K562 (cell line): ENCODE measurements at regions not wholly inside any gene's neighbourhood (a gene's known extent, or its start where the extent isn't known, plus 50 kb on each side); places are given as distances from the start of the nearest gene placed in this dataset.

ENCODE experiments used
- POLR2H ChIP-seq: IDR thresholded peaks from 2 replicates; pipeline ENCODE4 v1.6.1; 2016; ENCODE audit warnings: missing genetic modification characterization, low read depth, mild to moderate bottlenecking, control low read depth, missing compliant biosample characterization, moderate library complexity
- RAD21 ChIP-seq, 2 experiments: fragments of 250-450 bp in 1 of 2; fragments of 450-650 bp in 1 of 2; sonication (Bioruptor Pico) in 1 of 2; formaldehyde crosslinking in 1 of 2; IDR thresholded peaks in 1 of 2; conservative IDR thresholded peaks in 1 of 2; 2 replicates each; pipeline versions ENCODE4 v1.4.0 to v1.8.0; 2020 to 2022; ENCODE audit warnings: mild to moderate bottlenecking in 2 of 2, moderate library complexity in 1 of 2
- ZNF766 ChIP-seq: fragments of 200-800 bp; sonication (Bioruptor generic); conservative IDR thresholded peaks from 2 replicates; pipeline ENCODE4 v1.6.1; 2016; ENCODE audit warnings: missing genetic modification characterization, missing compliant biosample characterization
- TF ChIP-seq, protein P1 (sequence below), 3 experiments: IDR thresholded peaks in 2 of 3; conservative IDR thresholded peaks in 1 of 3; 2 replicates each; pipeline ENCODE4 v1.5.1; 2011 to 2012; ENCODE audit warnings: low read length in 3 of 3, mild to moderate bottlenecking in 3 of 3, control low read depth in 2 of 3, improper control_type of control experiment in 1 of 3, inconsistent platforms in 1 of 3, low read depth in 1 of 3, mixed read lengths in 1 of 3, moderate library complexity in 1 of 3; ENCODE audit not compliant: insufficient read depth in 2 of 3

DNA sequence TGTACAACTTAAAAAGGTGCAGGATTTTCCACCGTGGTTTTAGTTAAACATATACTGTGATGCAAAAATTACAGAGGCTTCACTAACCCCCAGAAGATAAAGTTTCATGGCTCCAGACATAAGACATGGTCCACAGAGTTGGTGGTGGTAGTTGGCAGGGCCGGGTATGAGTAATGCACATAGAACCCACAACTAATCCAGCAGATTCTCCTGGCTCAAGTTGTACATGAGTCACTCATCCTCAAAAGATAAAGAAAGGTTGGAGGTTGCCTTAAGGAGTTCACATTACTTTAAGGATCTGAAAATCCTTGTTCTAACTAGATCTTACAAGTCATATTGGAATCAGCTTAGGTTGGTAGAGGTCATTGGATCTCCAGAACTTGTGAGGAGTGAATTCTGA is 98.3 kb upstream of the ZBTB20 start:
- TF ChIP-seq RAD21 (CRISPR knock-in tag; conservative IDR thresholded peaks at IDR 0.05 in 1 of 2, IDR thresholded peaks at IDR 0.05 in 1 of 2) (no peak), POLR2H (tag) (no peak), ZNF766 (no peak)
- TF ChIP-seq, protein P1, sequence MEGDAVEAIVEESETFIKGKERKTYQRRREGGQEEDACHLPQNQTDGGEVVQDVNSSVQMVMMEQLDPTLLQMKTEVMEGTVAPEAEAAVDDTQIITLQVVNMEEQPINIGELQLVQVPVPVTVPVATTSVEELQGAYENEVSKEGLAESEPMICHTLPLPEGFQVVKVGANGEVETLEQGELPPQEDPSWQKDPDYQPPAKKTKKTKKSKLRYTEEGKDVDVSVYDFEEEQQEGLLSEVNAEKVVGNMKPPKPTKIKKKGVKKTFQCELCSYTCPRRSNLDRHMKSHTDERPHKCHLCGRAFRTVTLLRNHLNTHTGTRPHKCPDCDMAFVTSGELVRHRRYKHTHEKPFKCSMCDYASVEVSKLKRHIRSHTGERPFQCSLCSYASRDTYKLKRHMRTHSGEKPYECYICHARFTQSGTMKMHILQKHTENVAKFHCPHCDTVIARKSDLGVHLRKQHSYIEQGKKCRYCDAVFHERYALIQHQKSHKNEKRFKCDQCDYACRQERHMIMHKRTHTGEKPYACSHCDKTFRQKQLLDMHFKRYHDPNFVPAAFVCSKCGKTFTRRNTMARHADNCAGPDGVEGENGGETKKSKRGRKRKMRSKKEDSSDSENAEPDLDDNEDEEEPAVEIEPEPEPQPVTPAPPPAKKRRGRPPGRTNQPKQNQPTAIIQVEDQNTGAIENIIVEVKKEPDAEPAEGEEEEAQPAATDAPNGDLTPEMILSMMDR (IDR thresholded peaks at IDR 0.05 in 2 of 3, conservative IDR thresholded peaks at IDR 0.05 in 1 of 3; ENCODE audit: insufficient read depth in 2 of 3, low read depth in 1 of 3, low read length in 3 of 3), result no peak
